OCI-LY7 (cell line): ENCODE measurements at regions not wholly inside any gene's neighbourhood (a gene's known extent, or its start where the extent isn't known, plus 50 kb on each side); places are given as distances from the start of the nearest gene placed in this dataset.

Experiments used
- BruUV-seq: library from RNA; stranded (reverse); fragments of 400-500 nt; replicated peaks from 2 replicates; lab custom pipeline; 2021; lab: Mats Ljungman, UMichigan
- CTCF ChIA-PET: fragments of 300-600 bp; sonication (Branson Sonifier 250); formaldehyde crosslinking; loops from one replicate; lab custom pipeline; 2022; ENCODE audit warnings: antibody characterized with exemption; ENCODE audit not compliant: unreplicated experiment; lab: Charles Lee
- POLR2A ChIA-PET: fragments of 300-600 bp; sonication (Branson Sonifier 250); formaldehyde crosslinking; loops from one replicate; lab custom pipeline; 2022; ENCODE audit warnings: antibody characterized with exemption; lab: Charles Lee
- DNase-seq: peaks from one replicate; pipeline ENCODE4 v3.0.0-alpha.2; 2015; ENCODE audit warnings: low spot score
- H2AFZ ChIP-seq: fragments of 200-600 bp; sonication (generic), shearing (Covaris generic); 2 replicates; pipeline ENCODE4 v1.6.1; 2014; ENCODE audit warnings: mild to moderate bottlenecking, antibody characterized with exemption, low read length, moderate library complexity
- H3K27ac ChIP-seq: fragments of 200-600 bp; sonication (generic); 2 replicates; pipeline ENCODE4 v1.5.1; 2014; ENCODE audit warnings: mixed run types, low read depth, mild to moderate bottlenecking, moderate library complexity, low read length, inconsistent platforms; ENCODE audit not compliant: poor library complexity, severe bottlenecking
- H3K36me3 ChIP-seq: fragments of 200-600 bp; sonication (generic); 2 replicates; pipeline ENCODE4 v1.6.1; 2014; ENCODE audit warnings: mild to moderate bottlenecking, antibody characterized with exemption, low read length, moderate library complexity, mixed read lengths; ENCODE audit not compliant: insufficient read depth
- H3K4me1 ChIP-seq: fragments of 200-600 bp; sonication (generic); 2 replicates; pipeline ENCODE4 v1.5.1; 2014; ENCODE audit warnings: mild to moderate bottlenecking, low read length; ENCODE audit not compliant: insufficient read depth, poor library complexity, severe bottlenecking
- H3K4me2 ChIP-seq: fragments of 200-600 bp; sonication (generic); 2 replicates; pipeline ENCODE4 v1.6.1; 2014; ENCODE audit warnings: mild to moderate bottlenecking, low read length
- H3K4me3 ChIP-seq: fragments of 200-600 bp; sonication (generic); 2 replicates; pipeline ENCODE4 v1.5.1; 2014; ENCODE audit warnings: mild to moderate bottlenecking, low read depth, low read length; ENCODE audit not compliant: poor library complexity, severe bottlenecking
- H3K79me2 ChIP-seq: fragments of 200-600 bp; sonication (generic); 2 replicates; pipeline ENCODE4 v1.6.1; 2016; ENCODE audit warnings: low read depth, mild to moderate bottlenecking, low read length, moderate library complexity, mixed read lengths; ENCODE audit not compliant: insufficient read depth
- H3K9me2 ChIP-seq: fragments of 200-600 bp; sonication (generic); 2 replicates; pipeline ENCODE4 v1.6.1; 2016; ENCODE audit warnings: mild to moderate bottlenecking, low read length, mixed read lengths; ENCODE audit not compliant: insufficient read depth
- H3K9me3 ChIP-seq: fragments of 200-600 bp; sonication (generic); 2 replicates; pipeline ENCODE4 v1.6.1; 2014; ENCODE audit warnings: mild to moderate bottlenecking, mixed run types, low read length, mixed read lengths
- H4K20me1 ChIP-seq: fragments of 200-600 bp; sonication (generic); 2 replicates; pipeline ENCODE4 v1.6.1; 2014; ENCODE audit warnings: mild to moderate bottlenecking, antibody characterized with exemption, low read length, moderate library complexity, mixed read lengths; ENCODE audit not compliant: insufficient read depth
- EZH2phosphoT487 ChIP-seq: fragments of 200-600 bp; sonication (generic); IDR thresholded peaks from 2 replicates; pipeline ENCODE4 v1.6.1; 2018; ENCODE audit warnings: low read depth, borderline replicate concordance, mild to moderate bottlenecking, mixed run types, antibody characterized with exemption, low read length, moderate library complexity, mixed read lengths
- intact Hi-C: fragments of 100-400 bp; cut with micrococcal nuclease; formaldehyde crosslinking; loops from one replicate; pipeline ENCODE4 v1.10.0; 2022; ENCODE audit not compliant: unreplicated experiment
- TF ChIP-seq, protein P1 (sequence below): fragments of 200-600 bp; sonication (generic); conservative IDR thresholded peaks from 2 replicates; pipeline ENCODE4 v1.5.1; 2014; ENCODE audit warnings: mild to moderate bottlenecking, antibody characterized with exemption, low read length, moderate library complexity, mixed read lengths

DNA sequence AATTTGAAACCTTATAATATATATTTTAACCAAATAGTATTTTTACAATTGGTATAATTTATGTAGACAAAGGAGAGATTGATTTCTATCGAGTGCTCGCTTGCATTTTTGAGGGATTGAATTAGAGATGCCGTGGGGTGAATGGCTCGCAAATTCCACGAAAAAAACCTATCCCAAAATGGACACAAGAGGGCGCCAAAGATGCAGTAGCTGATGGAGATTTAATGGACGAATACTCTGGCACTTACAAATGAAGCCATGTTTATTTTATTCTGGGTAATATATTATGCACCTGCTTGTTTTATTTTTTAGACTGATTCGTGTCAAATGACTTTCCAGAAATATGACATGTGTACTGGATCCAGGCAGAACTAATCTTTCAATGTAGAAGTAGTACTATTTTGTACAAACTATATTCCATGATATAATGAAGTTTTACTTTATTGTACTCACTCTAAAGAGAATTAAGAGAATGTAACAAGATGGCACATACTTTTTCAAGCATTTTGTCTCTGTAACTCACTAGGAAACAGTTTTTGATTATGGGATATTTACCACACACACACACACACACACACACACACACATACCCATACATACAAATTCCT, 505.4 kb downstream of the PLCL1 start:
- Histone ChIP-seq H3K79me2 (no peaks in the 10 kb centered on the region), H3K27ac (no peak overlapping the region), H3K4me3 (no peak overlapping the region), H4K20me1 (no peaks in the 10 kb centered on the region), H3K9me2 (no peaks in the 10 kb centered on the region), H3K9me3 (no peaks in the 10 kb centered on the region), H2AFZ (no peak overlapping the region), H3K4me1 (peaks cover 13% of the 10 kb centered on the region), H3K4me2 (no peak overlapping the region), H3K36me3 (no peaks in the 10 kb centered on the region)
- BruUV-seq = no TSS peak
- TF ChIP-seq EZH2phosphoT487 = no peak
- TF ChIP-seq, protein P1, sequence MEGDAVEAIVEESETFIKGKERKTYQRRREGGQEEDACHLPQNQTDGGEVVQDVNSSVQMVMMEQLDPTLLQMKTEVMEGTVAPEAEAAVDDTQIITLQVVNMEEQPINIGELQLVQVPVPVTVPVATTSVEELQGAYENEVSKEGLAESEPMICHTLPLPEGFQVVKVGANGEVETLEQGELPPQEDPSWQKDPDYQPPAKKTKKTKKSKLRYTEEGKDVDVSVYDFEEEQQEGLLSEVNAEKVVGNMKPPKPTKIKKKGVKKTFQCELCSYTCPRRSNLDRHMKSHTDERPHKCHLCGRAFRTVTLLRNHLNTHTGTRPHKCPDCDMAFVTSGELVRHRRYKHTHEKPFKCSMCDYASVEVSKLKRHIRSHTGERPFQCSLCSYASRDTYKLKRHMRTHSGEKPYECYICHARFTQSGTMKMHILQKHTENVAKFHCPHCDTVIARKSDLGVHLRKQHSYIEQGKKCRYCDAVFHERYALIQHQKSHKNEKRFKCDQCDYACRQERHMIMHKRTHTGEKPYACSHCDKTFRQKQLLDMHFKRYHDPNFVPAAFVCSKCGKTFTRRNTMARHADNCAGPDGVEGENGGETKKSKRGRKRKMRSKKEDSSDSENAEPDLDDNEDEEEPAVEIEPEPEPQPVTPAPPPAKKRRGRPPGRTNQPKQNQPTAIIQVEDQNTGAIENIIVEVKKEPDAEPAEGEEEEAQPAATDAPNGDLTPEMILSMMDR = peak; percentile 96
- CTCF ChIA-PET = no interaction called here
- POLR2A ChIA-PET = interaction anchor here (0.7 kb wide), 1 partner anchor 79 kb away, joined by 3 read pairs; no protein-coding TSS in a partner anchor
- intact Hi-C loops = loop anchor here (2.0 to 10.0 kb wide), 3 partner anchors 345 to 1429 kb away; no protein-coding TSS in a partner anchor
- DNase-seq = peak; percentile 72

DNA sequence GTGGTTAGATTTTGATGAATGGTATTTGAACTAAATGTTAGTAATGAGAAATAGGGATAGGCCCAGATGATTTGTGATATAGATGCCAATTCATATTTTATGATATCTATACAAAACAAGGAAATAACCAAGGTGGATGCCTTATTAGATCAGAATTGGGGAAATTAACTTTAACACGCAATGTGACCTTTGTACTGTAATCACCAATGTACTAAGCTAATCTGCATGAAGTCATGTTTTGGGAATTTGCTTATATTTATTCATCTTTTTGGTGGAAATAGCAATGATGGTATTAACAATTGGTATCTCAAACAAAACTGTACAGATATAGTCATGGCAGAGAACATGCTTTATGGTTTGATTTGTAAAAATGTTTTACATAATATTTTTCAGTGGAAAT, 504.7 kb downstream of the PLCL1 start:
- Histone ChIP-seq H4K20me1 (no peaks in the 10 kb centered on the region), H3K79me2 (no peaks in the 10 kb centered on the region), H3K4me3 (no peak overlapping the region), H3K9me3 (no peaks in the 10 kb centered on the region), H3K4me2 (no peak overlapping the region), H3K9me2 (no peaks in the 10 kb centered on the region), H3K4me1 (peaks cover 7% of the 10 kb centered on the region), H3K27ac (no peak overlapping the region), H2AFZ (no peak overlapping the region), H3K36me3 (no peaks in the 10 kb centered on the region)
- ChIA-PET CTCF (no interaction called here), POLR2A (interaction anchor here (0.7 kb wide), 1 partner anchor 78 kb away, joined by 3 read pairs; no protein-coding TSS in a partner anchor)
- DNase-seq = no peak
- intact Hi-C loops = loop anchor here (2.0 kb wide), 1 partner anchor 1430 kb away; no protein-coding TSS in a partner anchor
- TF ChIP-seq, protein P1 = no peak
- TF ChIP-seq EZH2phosphoT487 = no peak
- no TSS peak for BruUV-seq

DNA sequence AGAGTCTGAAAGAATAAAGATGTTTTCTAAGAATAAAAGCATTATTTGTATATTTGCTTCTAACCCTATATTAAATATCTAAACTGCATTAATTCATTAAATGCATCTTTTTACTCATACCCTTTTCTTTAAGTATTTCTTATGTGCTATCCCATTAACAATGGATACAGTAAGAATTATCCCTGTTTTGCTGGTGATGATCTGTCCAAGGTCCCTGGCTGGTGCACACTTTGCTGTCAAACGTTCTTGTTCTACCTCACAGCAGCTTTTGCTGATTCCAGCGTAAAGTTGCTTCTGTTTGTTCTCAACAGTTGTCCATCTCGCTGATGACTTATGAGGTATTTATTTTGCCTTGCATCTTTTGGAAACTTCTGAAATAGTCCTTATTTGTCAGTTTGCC, 504.0 kb downstream of the PLCL1 start:
- H3K27ac ChIP-seq = no peak overlapping the region
- H3K4me1 ChIP-seq = peaks cover 2% of the 10 kb centered on the region
- TF ChIP-seq EZH2phosphoT487 = no peak
- TF ChIP-seq, protein P1 = no peak
- intact Hi-C loops = loop anchor here (2.0 kb wide), 1 partner anchor 1430 kb away; no protein-coding TSS in a partner anchor
- H4K20me1 ChIP-seq = no peaks in the 10 kb centered on the region
- no peaks in the 10 kb centered on the region for H3K36me3 ChIP-seq
- no TSS peak for BruUV-seq
- no peaks in the 10 kb centered on the region for H3K9me2 ChIP-seq
- H3K9me3 ChIP-seq = no peaks in the 10 kb centered on the region
- H3K79me2 ChIP-seq = no peaks in the 10 kb centered on the region
- H3K4me3 ChIP-seq = no peak overlapping the region
- H3K4me2 ChIP-seq = no peak overlapping the region
- POLR2A ChIA-PET = no interaction called here
- DNase-seq = no peak
- CTCF ChIA-PET = no interaction called here
- 0 out of 2 replicates have a peak overlapping the region, but pooled peaks have one; percentile 27 for H2AFZ ChIP-seq
